GM21423 (cell line): ENCODE measurements at regions not wholly inside any gene's neighbourhood (a gene's known extent, or its start where the extent isn't known, plus 50 kb on each side); places are given as distances from the start of the nearest gene placed in this dataset.
"Not testable (repeated sequence)": the region's sequence is repeated elsewhere in the genome, so short reads cannot be mapped to it uniquely, and the experiment has no call there.

Source experiments
- ATAC-seq: cut with Tn5 transposase; IDR thresholded peaks from one replicate; pipeline ENCODE4 v1.9.1; 2021; ENCODE audit warnings: mild to moderate bottlenecking, moderate library complexity; ENCODE audit not compliant: unreplicated experiment

GRCh38 chr2:180699657-180700361, 280.6 kb upstream of the UBE2E3 start:
- no peak for ATAC-seq

- no peak for ATAC-seq
These were observed 281.7 kb upstream of the UBE2E3 start for GRCh38 chr2:180698668-180699067.

- ATAC-seq = no peak
These were observed 284.6 kb upstream of the UBE2E3 start for GRCh38 chr2:180695586-180696401.

- no peak for ATAC-seq
These were observed 285.7 kb upstream of the UBE2E3 start for GRCh38 chr2:180694445-180695421.

GRCh38 chr2:180692322-180692721, 288.1 kb upstream of the UBE2E3 start:
- ATAC-seq = no peak

- ATAC-seq = not testable (repeated sequence)
These were observed 288.6 kb upstream of the UBE2E3 start for GRCh38 chr2:180691855-180692223.

- ATAC-seq = not testable (repeated sequence)
These were observed 289.1 kb upstream of the UBE2E3 start for GRCh38 chr2:180691186-180691854.

GRCh38 chr2:180690611-180691010, 289.8 kb upstream of the UBE2E3 start:
- no peak for ATAC-seq

GRCh38 chr2:180682871-180683270, 297.5 kb upstream of the UBE2E3 start:
- no peak for ATAC-seq

GRCh38 chr2:180679693-180680092, 300.7 kb upstream of the UBE2E3 start:
- no peak for ATAC-seq

- ATAC-seq = no peak
These were observed 301.8 kb upstream of the UBE2E3 start for GRCh38 chr2:180678625-180678972.

- no peak for ATAC-seq
These were observed 302.3 kb upstream of the UBE2E3 start for GRCh38 chr2:180677930-180678624.

- no peak for ATAC-seq
These were observed 303.2 kb upstream of the UBE2E3 start for GRCh38 chr2:180677200-180677599.

GRCh38 chr2:180676520-180677025, 303.8 kb upstream of the UBE2E3 start:
- ATAC-seq = no peak

GRCh38 chr2:180675170-180675569, 305.2 kb upstream of the UBE2E3 start:
- no peak for ATAC-seq

GRCh38 chr2:180672377-180672776, 308.0 kb upstream of the UBE2E3 start:
- no peak for ATAC-seq

GRCh38 chr2:180670302-180671003, 310.0 kb upstream of the UBE2E3 start:
- ATAC-seq = no peak

- ATAC-seq = no peak
These were observed 311.4 kb upstream of the UBE2E3 start for GRCh38 chr2:180669016-180669415.

- ATAC-seq = no peak
These were observed 315.9 kb upstream of the UBE2E3 start for GRCh38 chr2:180664507-180664906.
